ENCODE measurements at regions not wholly inside any gene's neighbourhood (a gene's known extent, or its start where the extent isn't known, plus 50 kb on each side); places are given as distances from the start of the nearest gene placed in this dataset.
"Not testable (repeated sequence)": the region's sequence is repeated elsewhere in the genome, so short reads cannot be mapped to it uniquely, and the experiment has no call there.

GRCh38 chr13:80499536-80500290 is 158.8 kb upstream of the SPRY2 start:
- in situ Hi-C loops (cut with MboI; ENCODE audit: low sequenced_read_pairs): no loop called here

GRCh38 chr13:80498433-80498832 is 157.5 kb upstream of the SPRY2 start:
- no peak overlapping the region for H3K4me3 ChIP-seq
- DNase-seq (ENCODE audit: low spot score in 2 of 2): no peak
- no peaks in the 10 kb centered on the region for H3K9me3 ChIP-seq
- H3K4me1 ChIP-seq: no peaks in the 10 kb centered on the region
- no peaks in the 10 kb centered on the region for H3K27me3 ChIP-seq (ENCODE audit: low read depth)
- in situ Hi-C loops (cut with MboI; ENCODE audit: low sequenced_read_pairs): no loop called here
- H3K36me3 ChIP-seq (replicated peaks): no peaks in the 10 kb centered on the region

More at GRCh38 chr13:80499536-80500290, 158.8 kb upstream of the SPRY2 start:
- Histone ChIP-seq H3K36me3 (replicated peaks) (no peaks in the 10 kb centered on the region), H3K9me3 (no peaks in the 10 kb centered on the region), H3K4me3 (no peak overlapping the region), H3K27me3 (ENCODE audit: low read depth) (no peaks in the 10 kb centered on the region), H3K4me1 (no peaks in the 10 kb centered on the region)
- DNase-seq (ENCODE audit: low spot score in 2 of 2): no peak

GRCh38 chr13:80497978-80498377 is 157.1 kb upstream of the SPRY2 start:
- H3K27me3 ChIP-seq (ENCODE audit: low read depth): no peaks in the 10 kb centered on the region
- no peaks in the 10 kb centered on the region for H3K9me3 ChIP-seq
- no peaks in the 10 kb centered on the region for H3K36me3 ChIP-seq (replicated peaks)
- no peaks in the 10 kb centered on the region for H3K4me1 ChIP-seq
- no peak overlapping the region for H3K4me3 ChIP-seq
- no peak for DNase-seq (ENCODE audit: low spot score in 2 of 2)
- in situ Hi-C loops (cut with MboI; ENCODE audit: low sequenced_read_pairs): no loop called here

- Histone ChIP-seq H3K9me3 (no peaks in the 10 kb centered on the region), H3K4me1 (no peaks in the 10 kb centered on the region), H3K4me3 (no peak overlapping the region), H3K27me3 (ENCODE audit: low read depth) (no peaks in the 10 kb centered on the region), H3K36me3 (replicated peaks) (no peaks in the 10 kb centered on the region)
- in situ Hi-C loops (cut with MboI; ENCODE audit: low sequenced_read_pairs): no loop called here
- no peak for DNase-seq (ENCODE audit: low spot score in 2 of 2)
Measured at GRCh38 chr13:80497439-80497838, 156.5 kb upstream of the SPRY2 start.

- Histone ChIP-seq H3K27me3 (ENCODE audit: low read depth) (no peaks in the 10 kb centered on the region), H3K36me3 (replicated peaks) (no peaks in the 10 kb centered on the region), H3K4me1 (no peaks in the 10 kb centered on the region), H3K9me3 (no peaks in the 10 kb centered on the region), H3K4me3 (no peak overlapping the region)
- in situ Hi-C loops (cut with MboI; ENCODE audit: low sequenced_read_pairs): no loop called here
- no peak for DNase-seq (ENCODE audit: low spot score in 2 of 2)
Measured at GRCh38 chr13:80496721-80497397, 155.9 kb upstream of the SPRY2 start.

GRCh38 chr13:80490491-80490943 is 149.6 kb upstream of the SPRY2 start:
- H3K27me3 ChIP-seq (ENCODE audit: low read depth); H3K4me1 ChIP-seq; in situ Hi-C loops (cut with MboI; ENCODE audit: low sequenced_read_pairs); H3K36me3 ChIP-seq (replicated peaks); DNase-seq (ENCODE audit: low spot score in 2 of 2); H3K9me3 ChIP-seq; H3K4me3 ChIP-seq: not testable (repeated sequence)

- no peak overlapping the region for H3K4me3 ChIP-seq
- H3K36me3 ChIP-seq (replicated peaks): no peaks in the 10 kb centered on the region
- H3K27me3 ChIP-seq (ENCODE audit: low read depth): no peaks in the 10 kb centered on the region
- in situ Hi-C loops (cut with MboI; ENCODE audit: low sequenced_read_pairs): no loop called here
- no peaks in the 10 kb centered on the region for H3K9me3 ChIP-seq
- H3K4me1 ChIP-seq: no peaks in the 10 kb centered on the region
- no peak for DNase-seq (ENCODE audit: low spot score in 2 of 2)
Measured at GRCh38 chr13:80486402-80486801, 145.5 kb upstream of the SPRY2 start.

GRCh38 chr13:80483157-80483556 is 142.2 kb upstream of the SPRY2 start:
- Histone ChIP-seq H3K27me3 (ENCODE audit: low read depth) (no peaks in the 10 kb centered on the region), H3K4me3 (no peak overlapping the region), H3K9me3 (no peaks in the 10 kb centered on the region), H3K36me3 (replicated peaks) (no peaks in the 10 kb centered on the region), H3K4me1 (no peaks in the 10 kb centered on the region)
- in situ Hi-C loops (cut with MboI; ENCODE audit: low sequenced_read_pairs): no loop called here
- no peak for DNase-seq (ENCODE audit: low spot score in 2 of 2)

GRCh38 chr13:80481588-80481987 is 140.7 kb upstream of the SPRY2 start:
- no peaks in the 10 kb centered on the region for H3K27me3 ChIP-seq (ENCODE audit: low read depth)
- H3K9me3 ChIP-seq: no peaks in the 10 kb centered on the region
- no peaks in the 10 kb centered on the region for H3K4me1 ChIP-seq
- H3K4me3 ChIP-seq: no peak overlapping the region
- no peak for DNase-seq (ENCODE audit: low spot score in 2 of 2)
- in situ Hi-C loops (cut with MboI; ENCODE audit: low sequenced_read_pairs): no loop called here
- H3K36me3 ChIP-seq (replicated peaks): no peaks in the 10 kb centered on the region

- Histone ChIP-seq H3K9me3 (no peaks in the 10 kb centered on the region), H3K27me3 (ENCODE audit: low read depth) (no peaks in the 10 kb centered on the region), H3K4me1 (no peaks in the 10 kb centered on the region), H3K4me3 (no peak overlapping the region), H3K36me3 (replicated peaks) (no peaks in the 10 kb centered on the region)
- no peak for DNase-seq (ENCODE audit: low spot score in 2 of 2)
- in situ Hi-C loops (cut with MboI; ENCODE audit: low sequenced_read_pairs): no loop called here
Measured at GRCh38 chr13:80477661-80478443, 136.9 kb upstream of the SPRY2 start.

- no peaks in the 10 kb centered on the region for H3K27me3 ChIP-seq (ENCODE audit: low read depth)
Measured at GRCh38 chr13:80476953-80477352, 136.0 kb upstream of the SPRY2 start.

GRCh38 chr13:80475718-80476117 is 134.8 kb upstream of the SPRY2 start:
- no peak for DNase-seq (ENCODE audit: low spot score in 2 of 2)
- H3K27me3 ChIP-seq (ENCODE audit: low read depth): no peaks in the 10 kb centered on the region

More at GRCh38 chr13:80476953-80477352, 136.0 kb upstream of the SPRY2 start:
- H3K9me3 ChIP-seq: no peaks in the 10 kb centered on the region
- H3K36me3 ChIP-seq (replicated peaks): no peaks in the 10 kb centered on the region
- no peaks in the 10 kb centered on the region for H3K4me1 ChIP-seq
- no peak overlapping the region for H3K4me3 ChIP-seq
- in situ Hi-C loops (cut with MboI; ENCODE audit: low sequenced_read_pairs): no loop called here
- no peak for DNase-seq (ENCODE audit: low spot score in 2 of 2)

GRCh38 chr13:80473695-80474094 is 132.8 kb upstream of the SPRY2 start:
- Histone ChIP-seq H3K36me3 (replicated peaks) (no peaks in the 10 kb centered on the region), H3K4me1 (no peaks in the 10 kb centered on the region), H3K27me3 (ENCODE audit: low read depth) (no peaks in the 10 kb centered on the region), H3K9me3 (no peaks in the 10 kb centered on the region), H3K4me3 (no peak overlapping the region)
- no peak for DNase-seq (ENCODE audit: low spot score in 2 of 2)
- in situ Hi-C loops (cut with MboI; ENCODE audit: low sequenced_read_pairs): no loop called here

More at GRCh38 chr13:80475718-80476117, 134.8 kb upstream of the SPRY2 start:
- Histone ChIP-seq H3K9me3 (no peaks in the 10 kb centered on the region), H3K36me3 (replicated peaks) (no peaks in the 10 kb centered on the region), H3K4me3 (no peak overlapping the region), H3K4me1 (no peaks in the 10 kb centered on the region)
- in situ Hi-C loops (cut with MboI; ENCODE audit: low sequenced_read_pairs): no loop called here

Data from HAP-1 (cell line).